WTC11 (cell line): ENCODE measurements at regions not wholly inside any gene's neighbourhood (a gene's known extent, or its start where the extent isn't known, plus 50 kb on each side); places are given as distances from the start of the nearest gene placed in this dataset.

ENCODE experiments used
- ATAC-seq: fragments of 200-7000 bp; cut with Tn5 transposase; 2 replicates; pipeline ENCODE4 v1.10.0; 2021; ENCODE audit warnings: mild to moderate bottlenecking, moderate library complexity
- CTCF ChIA-PET: fragments of 300-600 bp; sonication (Branson Sonifier 250); formaldehyde crosslinking; loops from one replicate; lab custom pipeline; 2021; ENCODE audit warnings: antibody characterized with exemption; lab: Charles Lee
- POLR2A ChIA-PET: fragments of 350-600 bp; sonication (Branson Sonifier 250); formaldehyde crosslinking; loops from one replicate; lab custom pipeline; 2021; ENCODE audit warnings: antibody characterized with exemption; lab: Charles Lee
- DNase-seq: peaks from one replicate; pipeline ENCODE4 v3.0.0; 2021; ENCODE audit warnings: low spot score
- H3K27ac Mint-ChIP-seq: 2 replicates; pipeline ENCODE4 v1.8.0; 2021; ENCODE audit warnings: mixed read lengths
- H3K27me3 Mint-ChIP-seq: 2 replicates; pipeline ENCODE4 v1.8.0; 2021; ENCODE audit warnings: low read depth, mild to moderate bottlenecking, moderate library complexity, mixed read lengths
- H3K36me3 Mint-ChIP-seq: 2 replicates; pipeline ENCODE4 v1.8.0; 2021; ENCODE audit warnings: mixed read lengths
- H3K4me1 Mint-ChIP-seq: 2 replicates; pipeline ENCODE4 v1.8.0; 2022; ENCODE audit warnings: mixed read lengths
- H3K4me3 Mint-ChIP-seq: 2 replicates; pipeline ENCODE4 v1.8.0; 2021; ENCODE audit warnings: mild to moderate bottlenecking, moderate library complexity, mixed read lengths
- H3K9me3 Mint-ChIP-seq: 2 replicates; pipeline ENCODE4 v1.8.0; 2021; ENCODE audit warnings: mixed read lengths
- ATF1 ChIP-seq: sonication (generic); formaldehyde crosslinking; IDR thresholded peaks from 2 replicates; pipeline ENCODE4 v1.8.1; 2023; ENCODE audit warnings: mild to moderate bottlenecking, moderate library complexity, missing genetic modification reagents
- FOXJ3 ChIP-seq: sonication (generic); formaldehyde crosslinking; IDR thresholded peaks from 2 replicates; pipeline ENCODE4 v1.9.0; 2021; ENCODE audit warnings: missing genetic modification reagents, mild to moderate bottlenecking, borderline replicate concordance
- IRF2 ChIP-seq: sonication (generic); formaldehyde crosslinking; IDR thresholded peaks from 2 replicates; pipeline ENCODE4 v1.8.0; 2022; ENCODE audit warnings: low read depth, missing genetic modification reagents, borderline replicate concordance
- KAT7 ChIP-seq: sonication (generic); formaldehyde crosslinking; IDR thresholded peaks from 2 replicates; pipeline ENCODE4 v1.8.1; 2023; ENCODE audit warnings: missing genetic modification reagents, mild to moderate bottlenecking, borderline replicate concordance
- NFATC4 ChIP-seq: fragments of 250-450 bp; sonication (Bioruptor Pico); IDR thresholded peaks from 2 replicates; pipeline ENCODE4 v1.9.0; 2021; ENCODE audit warnings: mild to moderate bottlenecking
- SOX15 ChIP-seq: fragments of 250-450 bp; sonication (Bioruptor Pico); IDR thresholded peaks from 2 replicates; pipeline ENCODE4 v1.9.0; 2021; ENCODE audit warnings: mild to moderate bottlenecking
- SP1 ChIP-seq: sonication (generic); formaldehyde crosslinking; conservative IDR thresholded peaks from 2 replicates; pipeline ENCODE4 v1.8.1; 2022; ENCODE audit warnings: missing genetic modification reagents
- TEAD1 ChIP-seq: sonication (generic); formaldehyde crosslinking; IDR thresholded peaks from 2 replicates; pipeline ENCODE4 v1.8.0; 2022; ENCODE audit warnings: mild to moderate bottlenecking, missing genetic modification reagents
- ZNF232 ChIP-seq: sonication (generic); formaldehyde crosslinking; IDR thresholded peaks from 2 replicates; pipeline ENCODE4 v1.8.0; 2022; ENCODE audit warnings: mild to moderate bottlenecking, missing genetic modification reagents
- ZNF671 ChIP-seq: fragments of 250-450 bp; sonication (Bioruptor Pico); IDR thresholded peaks from 2 replicates; pipeline ENCODE4 v1.8.0; 2021; ENCODE audit warnings: mild to moderate bottlenecking
- TF ChIP-seq, protein P1 (sequence below): sonication (generic); formaldehyde crosslinking; IDR thresholded peaks from 2 replicates; pipeline ENCODE4 v1.8.1; 2023; ENCODE audit warnings: mild to moderate bottlenecking, missing genetic modification reagents, moderate library complexity
- TF ChIP-seq, protein P2 (sequence below): fragments of 250-450 bp; sonication (Bioruptor Pico); IDR thresholded peaks from 2 replicates; pipeline ENCODE4 v1.9.0; 2021; ENCODE audit warnings: mild to moderate bottlenecking, borderline replicate concordance
- TF ChIP-seq, protein P3 (sequence below): sonication (generic); formaldehyde crosslinking; IDR thresholded peaks from 2 replicates; pipeline ENCODE4 v1.8.1; 2023; ENCODE audit warnings: mild to moderate bottlenecking, missing genetic modification reagents
- TF ChIP-seq, protein P4 (sequence below): sonication (generic); formaldehyde crosslinking; IDR thresholded peaks from 2 replicates; pipeline ENCODE4 v1.8.0; 2022; ENCODE audit warnings: mild to moderate bottlenecking, missing genetic modification reagents
- TF ChIP-seq, protein P5 (sequence below): fragments of 250-450 bp; sonication (Bioruptor Pico); IDR thresholded peaks from 2 replicates; pipeline ENCODE4 v1.9.0; 2021; ENCODE audit warnings: mild to moderate bottlenecking
- TF ChIP-seq, protein P6 (sequence below): sonication (generic); formaldehyde crosslinking; IDR thresholded peaks from 2 replicates; pipeline ENCODE4 v1.8.1; 2023; ENCODE audit warnings: mild to moderate bottlenecking, missing genetic modification reagents
- TF ChIP-seq, protein P7 (sequence below): sonication (generic); formaldehyde crosslinking; conservative IDR thresholded peaks from 2 replicates; pipeline ENCODE4 v1.8.1; 2023; ENCODE audit warnings: mild to moderate bottlenecking, low read depth, missing genetic modification reagents, moderate library complexity

DNA sequence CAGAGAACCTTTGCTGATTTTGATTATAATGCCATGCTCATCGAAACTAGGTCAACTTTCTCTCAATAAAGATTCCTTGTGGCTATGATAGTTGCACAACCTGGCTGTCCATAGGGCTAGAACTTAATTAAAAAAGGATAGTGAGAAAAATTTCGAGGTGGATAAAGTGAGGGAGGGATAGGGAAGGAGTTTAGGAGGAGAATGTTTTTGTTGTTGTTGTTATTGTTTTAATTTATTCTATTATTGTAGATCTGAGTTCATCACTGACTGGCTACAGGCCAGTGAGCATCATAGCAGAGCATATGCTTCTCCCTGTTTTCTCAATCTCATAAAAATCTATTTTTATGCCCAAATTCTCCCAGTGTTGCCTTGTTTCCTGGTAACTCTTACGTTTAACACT lies 688.7 kb upstream of the GRM3 start:
- H3K27me3 Mint-ChIP-seq: no peaks in the 10 kb centered on the region
- ChIA-PET CTCF (no interaction called here), POLR2A (no interaction called here)
- ATAC-seq: no peak
- no peak overlapping the region for H3K27ac Mint-ChIP-seq
- H3K36me3 Mint-ChIP-seq: no peaks in the 10 kb centered on the region
- peaks cover 12% of the 10 kb centered on the region for H3K4me1 Mint-ChIP-seq
- TF ChIP-seq SOX15 (no peak), FOXJ3 (CRISPR knock-in tag) (no peak), ZNF232 (CRISPR knock-in tag) (no peak), IRF2 (no peak)
- TF ChIP-seq, protein P1, sequence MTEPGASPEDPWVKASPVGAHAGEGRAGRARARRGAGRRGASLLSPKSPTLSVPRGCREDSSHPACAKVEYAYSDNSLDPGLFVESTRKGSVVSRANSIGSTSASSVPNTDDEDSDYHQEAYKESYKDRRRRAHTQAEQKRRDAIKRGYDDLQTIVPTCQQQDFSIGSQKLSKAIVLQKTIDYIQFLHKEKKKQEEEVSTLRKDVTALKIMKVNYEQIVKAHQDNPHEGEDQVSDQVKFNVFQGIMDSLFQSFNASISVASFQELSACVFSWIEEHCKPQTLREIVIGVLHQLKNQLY: no peak
- TF ChIP-seq, protein P2, sequence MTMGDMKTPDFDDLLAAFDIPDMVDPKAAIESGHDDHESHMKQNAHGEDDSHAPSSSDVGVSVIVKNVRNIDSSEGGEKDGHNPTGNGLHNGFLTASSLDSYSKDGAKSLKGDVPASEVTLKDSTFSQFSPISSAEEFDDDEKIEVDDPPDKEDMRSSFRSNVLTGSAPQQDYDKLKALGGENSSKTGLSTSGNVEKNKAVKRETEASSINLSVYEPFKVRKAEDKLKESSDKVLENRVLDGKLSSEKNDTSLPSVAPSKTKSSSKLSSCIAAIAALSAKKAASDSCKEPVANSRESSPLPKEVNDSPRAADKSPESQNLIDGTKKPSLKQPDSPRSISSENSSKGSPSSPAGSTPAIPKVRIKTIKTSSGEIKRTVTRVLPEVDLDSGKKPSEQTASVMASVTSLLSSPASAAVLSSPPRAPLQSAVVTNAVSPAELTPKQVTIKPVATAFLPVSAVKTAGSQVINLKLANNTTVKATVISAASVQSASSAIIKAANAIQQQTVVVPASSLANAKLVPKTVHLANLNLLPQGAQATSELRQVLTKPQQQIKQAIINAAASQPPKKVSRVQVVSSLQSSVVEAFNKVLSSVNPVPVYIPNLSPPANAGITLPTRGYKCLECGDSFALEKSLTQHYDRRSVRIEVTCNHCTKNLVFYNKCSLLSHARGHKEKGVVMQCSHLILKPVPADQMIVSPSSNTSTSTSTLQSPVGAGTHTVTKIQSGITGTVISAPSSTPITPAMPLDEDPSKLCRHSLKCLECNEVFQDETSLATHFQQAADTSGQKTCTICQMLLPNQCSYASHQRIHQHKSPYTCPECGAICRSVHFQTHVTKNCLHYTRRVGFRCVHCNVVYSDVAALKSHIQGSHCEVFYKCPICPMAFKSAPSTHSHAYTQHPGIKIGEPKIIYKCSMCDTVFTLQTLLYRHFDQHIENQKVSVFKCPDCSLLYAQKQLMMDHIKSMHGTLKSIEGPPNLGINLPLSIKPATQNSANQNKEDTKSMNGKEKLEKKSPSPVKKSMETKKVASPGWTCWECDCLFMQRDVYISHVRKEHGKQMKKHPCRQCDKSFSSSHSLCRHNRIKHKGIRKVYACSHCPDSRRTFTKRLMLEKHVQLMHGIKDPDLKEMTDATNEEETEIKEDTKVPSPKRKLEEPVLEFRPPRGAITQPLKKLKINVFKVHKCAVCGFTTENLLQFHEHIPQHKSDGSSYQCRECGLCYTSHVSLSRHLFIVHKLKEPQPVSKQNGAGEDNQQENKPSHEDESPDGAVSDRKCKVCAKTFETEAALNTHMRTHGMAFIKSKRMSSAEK (CRISPR knock-in tag): no peak
- TF ChIP-seq, protein P3, sequence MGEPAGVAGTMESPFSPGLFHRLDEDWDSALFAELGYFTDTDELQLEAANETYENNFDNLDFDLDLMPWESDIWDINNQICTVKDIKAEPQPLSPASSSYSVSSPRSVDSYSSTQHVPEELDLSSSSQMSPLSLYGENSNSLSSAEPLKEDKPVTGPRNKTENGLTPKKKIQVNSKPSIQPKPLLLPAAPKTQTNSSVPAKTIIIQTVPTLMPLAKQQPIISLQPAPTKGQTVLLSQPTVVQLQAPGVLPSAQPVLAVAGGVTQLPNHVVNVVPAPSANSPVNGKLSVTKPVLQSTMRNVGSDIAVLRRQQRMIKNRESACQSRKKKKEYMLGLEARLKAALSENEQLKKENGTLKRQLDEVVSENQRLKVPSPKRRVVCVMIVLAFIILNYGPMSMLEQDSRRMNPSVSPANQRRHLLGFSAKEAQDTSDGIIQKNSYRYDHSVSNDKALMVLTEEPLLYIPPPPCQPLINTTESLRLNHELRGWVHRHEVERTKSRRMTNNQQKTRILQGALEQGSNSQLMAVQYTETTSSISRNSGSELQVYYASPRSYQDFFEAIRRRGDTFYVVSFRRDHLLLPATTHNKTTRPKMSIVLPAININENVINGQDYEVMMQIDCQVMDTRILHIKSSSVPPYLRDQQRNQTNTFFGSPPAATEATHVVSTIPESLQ (CRISPR knock-in tag): no peak
- no peak for DNase-seq
- H3K9me3 Mint-ChIP-seq: no peaks in the 10 kb centered on the region
- H3K4me3 Mint-ChIP-seq: no peak overlapping the region

DNA sequence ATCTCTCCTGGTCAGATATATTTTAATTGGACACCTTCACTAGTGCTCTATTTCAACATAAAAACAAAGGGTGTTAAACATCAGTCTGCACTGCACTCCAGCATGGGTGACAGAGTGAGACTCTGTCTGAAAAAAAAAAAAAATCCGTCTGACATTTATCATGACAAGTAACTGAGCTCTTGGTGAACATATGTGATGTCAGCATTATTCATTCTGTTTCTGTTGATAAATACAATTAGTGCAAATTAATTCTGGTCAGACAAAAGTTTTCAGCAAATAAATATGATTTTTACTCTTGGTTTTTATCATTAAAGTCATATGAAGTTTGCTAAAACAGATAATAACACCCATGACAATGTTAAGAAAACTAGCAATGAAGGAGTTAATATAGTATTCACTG lies 692.8 kb upstream of the GRM3 start:
- ChIA-PET POLR2A (no interaction called here), CTCF (no interaction called here)
- Mint-ChIP-seq H3K36me3 (peaks cover 23% of the 10 kb centered on the region), H3K27ac (no peak overlapping the region), H3K27me3 (no peaks in the 10 kb centered on the region), H3K4me3 (no peak overlapping the region), H3K4me1 (peaks cover 18% of the 10 kb centered on the region), H3K9me3 (peaks cover 33% of the 10 kb centered on the region)
- DNase-seq (no peak), ATAC-seq (no peak)
- TF ChIP-seq, protein P4, sequence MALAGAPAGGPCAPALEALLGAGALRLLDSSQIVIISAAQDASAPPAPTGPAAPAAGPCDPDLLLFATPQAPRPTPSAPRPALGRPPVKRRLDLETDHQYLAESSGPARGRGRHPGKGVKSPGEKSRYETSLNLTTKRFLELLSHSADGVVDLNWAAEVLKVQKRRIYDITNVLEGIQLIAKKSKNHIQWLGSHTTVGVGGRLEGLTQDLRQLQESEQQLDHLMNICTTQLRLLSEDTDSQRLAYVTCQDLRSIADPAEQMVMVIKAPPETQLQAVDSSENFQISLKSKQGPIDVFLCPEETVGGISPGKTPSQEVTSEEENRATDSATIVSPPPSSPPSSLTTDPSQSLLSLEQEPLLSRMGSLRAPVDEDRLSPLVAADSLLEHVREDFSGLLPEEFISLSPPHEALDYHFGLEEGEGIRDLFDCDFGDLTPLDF: no peak
- TF ChIP-seq ZNF671 (CRISPR knock-in tag) (no peak), KAT7 (CRISPR knock-in tag) (no peak), ATF1 (CRISPR knock-in tag) (no peak), TEAD1 (CRISPR knock-in tag) (no peak)
- TF ChIP-seq, protein P5, sequence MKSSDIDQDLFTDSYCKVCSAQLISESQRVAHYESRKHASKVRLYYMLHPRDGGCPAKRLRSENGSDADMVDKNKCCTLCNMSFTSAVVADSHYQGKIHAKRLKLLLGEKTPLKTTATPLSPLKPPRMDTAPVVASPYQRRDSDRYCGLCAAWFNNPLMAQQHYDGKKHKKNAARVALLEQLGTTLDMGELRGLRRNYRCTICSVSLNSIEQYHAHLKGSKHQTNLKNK (CRISPR knock-in tag): no peak

DNA sequence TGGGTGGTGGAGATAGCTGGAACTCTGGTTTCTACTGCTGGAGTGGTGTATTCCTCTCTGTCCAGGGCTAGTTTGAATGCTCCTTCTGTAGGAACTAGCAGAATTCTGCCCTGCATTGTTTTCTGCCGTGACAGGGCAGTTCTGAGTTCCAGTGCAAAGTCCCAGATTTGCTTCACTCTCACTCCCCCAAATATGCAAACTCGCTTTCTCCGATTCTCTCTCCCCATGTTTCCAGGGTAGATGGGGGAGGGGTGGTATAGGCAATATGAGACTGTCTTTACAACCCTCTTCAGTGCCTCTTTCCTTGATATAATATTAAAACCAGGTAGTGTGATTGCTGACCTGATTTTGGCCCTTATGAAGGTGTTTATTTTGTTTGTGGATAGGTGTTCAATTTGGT lies 693.3 kb upstream of the GRM3 start:
- H3K4me1 Mint-ChIP-seq: peaks cover 18% of the 10 kb centered on the region
- H3K36me3 Mint-ChIP-seq: peaks cover 23% of the 10 kb centered on the region
- no peak overlapping the region for H3K4me3 Mint-ChIP-seq
- ChIA-PET CTCF (no interaction called here), POLR2A (no interaction called here)
- DNase-seq (no peak), ATAC-seq (no peak)
- H3K27ac Mint-ChIP-seq: no peak overlapping the region
- H3K9me3 Mint-ChIP-seq: peaks cover 33% of the 10 kb centered on the region
- no peaks in the 10 kb centered on the region for H3K27me3 Mint-ChIP-seq
- no peak for TF ChIP-seq NFATC4 (CRISPR knock-in tag)
- TF ChIP-seq KAT7 (CRISPR knock-in tag): no peak
- TF ChIP-seq, protein P4: no peak
- TF ChIP-seq SOX15: no peak
- no peak for TF ChIP-seq SP1 (CRISPR knock-in tag)
- TF ChIP-seq, protein P6, sequence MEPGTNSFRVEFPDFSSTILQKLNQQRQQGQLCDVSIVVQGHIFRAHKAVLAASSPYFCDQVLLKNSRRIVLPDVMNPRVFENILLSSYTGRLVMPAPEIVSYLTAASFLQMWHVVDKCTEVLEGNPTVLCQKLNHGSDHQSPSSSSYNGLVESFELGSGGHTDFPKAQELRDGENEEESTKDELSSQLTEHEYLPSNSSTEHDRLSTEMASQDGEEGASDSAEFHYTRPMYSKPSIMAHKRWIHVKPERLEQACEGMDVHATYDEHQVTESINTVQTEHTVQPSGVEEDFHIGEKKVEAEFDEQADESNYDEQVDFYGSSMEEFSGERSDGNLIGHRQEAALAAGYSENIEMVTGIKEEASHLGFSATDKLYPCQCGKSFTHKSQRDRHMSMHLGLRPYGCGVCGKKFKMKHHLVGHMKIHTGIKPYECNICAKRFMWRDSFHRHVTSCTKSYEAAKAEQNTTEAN (CRISPR knock-in tag): no peak
- TF ChIP-seq, protein P7, sequence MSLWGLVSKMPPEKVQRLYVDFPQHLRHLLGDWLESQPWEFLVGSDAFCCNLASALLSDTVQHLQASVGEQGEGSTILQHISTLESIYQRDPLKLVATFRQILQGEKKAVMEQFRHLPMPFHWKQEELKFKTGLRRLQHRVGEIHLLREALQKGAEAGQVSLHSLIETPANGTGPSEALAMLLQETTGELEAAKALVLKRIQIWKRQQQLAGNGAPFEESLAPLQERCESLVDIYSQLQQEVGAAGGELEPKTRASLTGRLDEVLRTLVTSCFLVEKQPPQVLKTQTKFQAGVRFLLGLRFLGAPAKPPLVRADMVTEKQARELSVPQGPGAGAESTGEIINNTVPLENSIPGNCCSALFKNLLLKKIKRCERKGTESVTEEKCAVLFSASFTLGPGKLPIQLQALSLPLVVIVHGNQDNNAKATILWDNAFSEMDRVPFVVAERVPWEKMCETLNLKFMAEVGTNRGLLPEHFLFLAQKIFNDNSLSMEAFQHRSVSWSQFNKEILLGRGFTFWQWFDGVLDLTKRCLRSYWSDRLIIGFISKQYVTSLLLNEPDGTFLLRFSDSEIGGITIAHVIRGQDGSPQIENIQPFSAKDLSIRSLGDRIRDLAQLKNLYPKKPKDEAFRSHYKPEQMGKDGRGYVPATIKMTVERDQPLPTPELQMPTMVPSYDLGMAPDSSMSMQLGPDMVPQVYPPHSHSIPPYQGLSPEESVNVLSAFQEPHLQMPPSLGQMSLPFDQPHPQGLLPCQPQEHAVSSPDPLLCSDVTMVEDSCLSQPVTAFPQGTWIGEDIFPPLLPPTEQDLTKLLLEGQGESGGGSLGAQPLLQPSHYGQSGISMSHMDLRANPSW (CRISPR knock-in tag): no peak
